ENCODE measurements at regions not wholly inside any gene's neighbourhood (a gene's known extent, or its start where the extent isn't known, plus 50 kb on each side); places are given as distances from the start of the nearest gene placed in this dataset.

DNA sequence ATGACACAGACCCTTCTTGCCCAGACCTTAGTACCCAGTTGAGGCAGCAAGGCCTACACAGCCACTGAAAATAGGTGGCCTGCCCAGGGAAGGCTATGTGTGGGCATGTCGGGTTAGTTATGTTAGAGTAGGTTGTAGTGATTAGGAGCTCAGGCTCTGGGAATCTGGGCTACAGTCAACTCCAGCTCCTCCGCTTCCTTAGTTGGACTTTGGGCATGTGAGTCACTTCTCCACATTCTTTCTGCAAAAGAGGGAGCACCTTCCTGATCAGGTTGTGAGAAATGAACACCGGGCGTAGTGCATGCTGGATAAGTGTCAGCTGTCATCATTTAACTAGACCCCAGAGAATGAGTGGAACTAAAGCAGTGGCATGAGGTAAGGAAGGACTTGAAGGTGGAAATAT, 64.8 kb downstream of the ARHGAP35 start:
- H3K9me3 ChIP-seq (ENCODE audit: control insufficient read depth, low read depth, low read length), result no peaks in the 10 kb centered on the region
- peaks cover 28% of the 10 kb centered on the region for H3K36me3 ChIP-seq (ENCODE audit: control insufficient read depth, insufficient read depth, low read length)
- WGBS (ENCODE audit: insufficient coverage, low lambda C conversion rate), result no CpG with 5 or more reads among the region's 4 CpGs
- H3K27me3 ChIP-seq (ENCODE audit: control insufficient read depth, insufficient read depth, low read length), result no peaks in the 10 kb centered on the region
- DNase-seq, result peak; percentile 82 to 91
- H3K4me1 ChIP-seq (ENCODE audit: control insufficient read depth, insufficient read depth, low read length), result peaks cover 30% of the 10 kb centered on the region
- H3K4me3 ChIP-seq (ENCODE audit: low read length), result no peak overlapping the region
- H3K27ac ChIP-seq (ENCODE audit: low read length), result peak overlapping the region; percentile 82

GRCh38 chr19:46926170-46927071, 65.6 kb downstream of the ARHGAP35 start:
- 100% methylated on average over 1 of the region's 9 CpGs for WGBS (ENCODE audit: insufficient coverage, low lambda C conversion rate)
- H3K36me3 ChIP-seq (ENCODE audit: control insufficient read depth, insufficient read depth, low read length), result peaks cover 22% of the 10 kb centered on the region

DNA sequence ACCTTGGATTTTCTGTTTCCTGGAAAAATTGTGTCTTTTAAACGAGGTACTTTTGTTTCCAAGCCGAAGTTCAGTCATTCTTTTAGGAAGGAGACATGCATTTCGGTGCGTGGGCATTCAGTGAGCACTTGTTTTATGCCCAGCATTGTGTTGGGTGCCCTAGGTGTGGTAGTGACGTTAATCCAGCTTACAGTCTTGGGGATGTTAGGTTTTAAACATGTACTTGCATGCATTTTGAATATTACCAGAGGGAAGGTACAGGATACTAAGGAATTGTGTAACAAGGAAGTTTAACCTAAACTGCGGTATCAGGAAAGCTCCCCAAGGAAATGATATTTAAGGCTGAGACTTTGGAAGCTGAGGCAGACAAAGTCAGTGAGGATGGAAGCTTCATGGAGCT, 66.3 kb downstream of the ARHGAP35 start:
- WGBS (ENCODE audit: insufficient coverage, low lambda C conversion rate), result 80% methylated on average over 1 of the region's 6 CpGs
- no peaks in the 10 kb centered on the region for H3K9me3 ChIP-seq (ENCODE audit: control insufficient read depth, low read depth, low read length)
- H3K36me3 ChIP-seq (ENCODE audit: control insufficient read depth, insufficient read depth, low read length), result peaks cover 15% of the 10 kb centered on the region
- H3K4me1 ChIP-seq (ENCODE audit: control insufficient read depth, insufficient read depth, low read length), result peaks cover 30% of the 10 kb centered on the region
- H3K27me3 ChIP-seq (ENCODE audit: control insufficient read depth, insufficient read depth, low read length), result no peaks in the 10 kb centered on the region
- no peak overlapping the region for H3K4me3 ChIP-seq (ENCODE audit: low read length)
- H3K27ac ChIP-seq (ENCODE audit: low read length), result peak overlapping the region; percentile 0
- no peak for DNase-seq

More at GRCh38 chr19:46926170-46927071, 65.6 kb downstream of the ARHGAP35 start:
- peak overlapping the region; percentile 82 for H3K27ac ChIP-seq (ENCODE audit: low read length)
- H3K4me3 ChIP-seq (ENCODE audit: low read length), result no peak overlapping the region
- peaks cover 30% of the 10 kb centered on the region for H3K4me1 ChIP-seq (ENCODE audit: control insufficient read depth, insufficient read depth, low read length)
- no peaks in the 10 kb centered on the region for H3K27me3 ChIP-seq (ENCODE audit: control insufficient read depth, insufficient read depth, low read length)
- no peaks in the 10 kb centered on the region for H3K9me3 ChIP-seq (ENCODE audit: control insufficient read depth, low read depth, low read length)
- DNase-seq, result no peak

- no peaks in the 10 kb centered on the region for H3K9me3 ChIP-seq (ENCODE audit: control insufficient read depth, low read depth, low read length)
- H3K4me1 ChIP-seq (ENCODE audit: control insufficient read depth, insufficient read depth, low read length), result peaks cover 38% of the 10 kb centered on the region
- peaks cover 8% of the 10 kb centered on the region for H3K36me3 ChIP-seq (ENCODE audit: control insufficient read depth, insufficient read depth, low read length)
- no peak overlapping the region for H3K27ac ChIP-seq (ENCODE audit: low read length)
- no peak for DNase-seq
- H3K4me3 ChIP-seq (ENCODE audit: low read length), result no peak overlapping the region
- 50% methylated on average over 1 of the region's 4 CpGs for WGBS (ENCODE audit: insufficient coverage, low lambda C conversion rate)
- no peaks in the 10 kb centered on the region for H3K27me3 ChIP-seq (ENCODE audit: control insufficient read depth, insufficient read depth, low read length)
Observed at GRCh38 chr19:46927893-46928292, 67.1 kb downstream of the ARHGAP35 start.

GRCh38 chr19:46928951-46929350, 68.2 kb downstream of the ARHGAP35 start:
- no peaks in the 10 kb centered on the region for H3K27me3 ChIP-seq (ENCODE audit: control insufficient read depth, insufficient read depth, low read length)
- no peak overlapping the region for H3K27ac ChIP-seq (ENCODE audit: low read length)
- peaks cover 39% of the 10 kb centered on the region for H3K4me1 ChIP-seq (ENCODE audit: control insufficient read depth, insufficient read depth, low read length)
- DNase-seq, result no peak
- no peaks in the 10 kb centered on the region for H3K9me3 ChIP-seq (ENCODE audit: control insufficient read depth, low read depth, low read length)
- H3K4me3 ChIP-seq (ENCODE audit: low read length), result no peak overlapping the region
- peaks cover 8% of the 10 kb centered on the region for H3K36me3 ChIP-seq (ENCODE audit: control insufficient read depth, insufficient read depth, low read length)
- WGBS (ENCODE audit: insufficient coverage, low lambda C conversion rate), result no CpG with 5 or more reads among the region's 5 CpGs

GRCh38 chr19:46931202-46931601, 70.4 kb downstream of the ARHGAP35 start:
- no peaks in the 10 kb centered on the region for H3K27me3 ChIP-seq (ENCODE audit: control insufficient read depth, insufficient read depth, low read length)
- no CpG with 5 or more reads among the region's 5 CpGs for WGBS (ENCODE audit: insufficient coverage, low lambda C conversion rate)
- DNase-seq, result no peak
- no peaks in the 10 kb centered on the region for H3K9me3 ChIP-seq (ENCODE audit: control insufficient read depth, low read depth, low read length)
- peaks cover 4% of the 10 kb centered on the region for H3K36me3 ChIP-seq (ENCODE audit: control insufficient read depth, insufficient read depth, low read length)
- no peak overlapping the region for H3K4me3 ChIP-seq (ENCODE audit: low read length)
- H3K27ac ChIP-seq (ENCODE audit: low read length), result no peak overlapping the region
- peaks cover 17% of the 10 kb centered on the region for H3K4me1 ChIP-seq (ENCODE audit: control insufficient read depth, insufficient read depth, low read length)

DNA sequence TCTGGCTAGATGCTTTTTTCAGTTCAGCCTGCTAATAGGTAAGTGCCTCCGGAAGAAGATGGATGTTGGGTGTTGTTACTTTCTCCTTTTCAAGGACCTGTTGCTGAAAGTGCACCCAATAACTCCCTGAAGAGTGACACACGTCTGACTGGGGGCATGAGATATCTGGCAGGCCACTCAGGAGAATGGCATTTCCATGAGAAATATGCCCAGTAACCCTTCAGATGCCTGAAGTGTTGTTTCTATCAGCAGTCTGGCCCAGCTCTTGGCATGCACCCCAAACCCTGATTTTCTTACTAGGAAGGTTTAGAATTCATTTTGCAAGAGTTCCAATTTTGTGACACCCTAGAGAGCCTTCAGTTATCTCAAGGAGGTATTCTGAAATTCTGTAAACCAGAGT, 71.5 kb downstream of the ARHGAP35 start:
- Histone ChIP-seq H3K4me1 (ENCODE audit: control insufficient read depth, insufficient read depth, low read length) (peaks cover 10% of the 10 kb centered on the region), H3K27ac (ENCODE audit: low read length) (peak overlapping the region; percentile 18), H3K27me3 (ENCODE audit: control insufficient read depth, insufficient read depth, low read length) (no peaks in the 10 kb centered on the region), H3K9me3 (ENCODE audit: control insufficient read depth, low read depth, low read length) (no peaks in the 10 kb centered on the region), H3K4me3 (ENCODE audit: low read length) (no peak overlapping the region), H3K36me3 (ENCODE audit: control insufficient read depth, insufficient read depth, low read length) (peaks cover 4% of the 10 kb centered on the region)
- no CpG with 5 or more reads among the region's 2 CpGs for WGBS (ENCODE audit: insufficient coverage, low lambda C conversion rate)
- no peak for DNase-seq

DNA sequence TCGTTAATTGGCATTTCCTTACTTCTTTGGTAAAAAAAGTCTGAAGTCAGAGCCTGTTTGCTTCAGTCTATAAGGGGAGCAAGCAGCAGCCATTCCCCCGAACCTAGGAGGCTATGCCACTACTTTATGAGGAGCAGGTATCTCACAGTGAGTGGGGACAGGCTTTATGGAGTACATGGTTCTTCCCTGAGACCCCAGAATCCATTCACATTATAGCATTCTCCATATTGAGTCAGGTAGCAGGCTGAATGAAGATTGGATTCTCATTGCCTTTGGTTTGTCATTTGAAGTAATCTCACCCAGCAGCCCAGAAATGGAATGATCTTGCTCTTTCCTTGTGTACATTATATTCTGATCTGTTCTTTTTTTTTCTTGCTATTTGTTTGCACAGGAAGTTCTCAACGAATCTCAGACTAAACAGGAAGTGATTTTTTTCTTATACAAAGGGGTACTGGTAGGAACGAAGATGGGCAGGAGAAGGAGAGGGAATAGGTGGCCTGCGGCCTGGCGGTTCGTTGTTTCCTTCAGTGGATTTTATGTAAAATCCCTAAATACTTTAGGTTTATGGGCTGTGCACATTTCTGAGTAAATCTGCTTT, 74.4 kb downstream of the ARHGAP35 start:
- Histone ChIP-seq H3K27ac (ENCODE audit: low read length) (no peak overlapping the region), H3K4me3 (ENCODE audit: low read length) (no peak overlapping the region), H3K36me3 (ENCODE audit: control insufficient read depth, insufficient read depth, low read length) (peaks cover 16% of the 10 kb centered on the region), H3K27me3 (ENCODE audit: control insufficient read depth, insufficient read depth, low read length) (no peaks in the 10 kb centered on the region), H3K9me3 (ENCODE audit: control insufficient read depth, low read depth, low read length) (no peaks in the 10 kb centered on the region), H3K4me1 (ENCODE audit: control insufficient read depth, insufficient read depth, low read length) (peaks cover 10% of the 10 kb centered on the region)
- no peak for DNase-seq
- WGBS (ENCODE audit: insufficient coverage, low lambda C conversion rate), result 29% methylated on average over 2 of the region's 7 CpGs

DNA sequence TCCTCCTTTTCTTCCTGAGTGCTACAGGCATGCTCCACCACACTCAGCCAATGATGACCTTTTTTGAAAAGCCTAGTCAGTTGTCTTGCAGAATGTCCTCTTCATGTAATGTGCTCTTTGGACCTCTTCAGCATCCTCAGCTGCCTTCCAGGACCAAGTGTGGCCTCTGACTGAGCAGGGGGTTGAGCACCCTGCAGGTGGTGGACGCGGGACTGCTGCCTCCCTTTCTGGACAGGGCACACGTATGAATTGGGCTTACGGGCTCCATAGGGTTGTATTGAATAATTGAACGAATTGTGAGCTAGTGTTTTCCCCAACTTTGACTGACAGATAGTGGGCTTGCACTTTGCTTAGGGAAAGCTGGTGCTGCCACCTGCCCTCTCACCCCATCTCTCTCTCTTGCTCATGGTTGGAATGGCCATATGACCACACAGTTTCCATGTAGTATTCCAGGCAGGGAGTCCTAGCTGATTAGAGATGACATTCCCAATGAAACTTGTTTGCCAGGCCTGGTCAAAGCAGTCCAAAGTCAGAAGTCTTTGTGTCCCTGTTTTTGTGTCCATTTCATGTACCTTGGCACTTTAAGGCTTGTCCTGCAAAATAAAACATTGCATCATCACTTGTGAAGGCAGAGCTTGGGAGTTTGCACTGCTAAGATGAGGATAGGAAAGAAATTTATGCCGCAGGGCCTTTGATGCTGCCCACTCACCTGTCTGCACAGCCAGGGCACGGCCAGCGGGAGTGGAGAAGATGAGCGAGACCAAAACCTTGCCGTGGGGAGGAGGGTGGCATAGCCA, 76.3 kb upstream of the NPAS1 start:
- WGBS (ENCODE audit: insufficient coverage, low lambda C conversion rate), result no CpG with 5 or more reads among the region's 10 CpGs
- Histone ChIP-seq H3K27ac (ENCODE audit: low read length) (peak overlapping the region; percentile 92), H3K4me1 (ENCODE audit: control insufficient read depth, insufficient read depth, low read length) (peaks cover 56% of the 10 kb centered on the region), H3K9me3 (ENCODE audit: control insufficient read depth, low read depth, low read length) (no peaks in the 10 kb centered on the region), H3K4me3 (ENCODE audit: low read length) (no peak overlapping the region), H3K36me3 (ENCODE audit: control insufficient read depth, insufficient read depth, low read length) (peaks cover 14% of the 10 kb centered on the region), H3K27me3 (ENCODE audit: control insufficient read depth, insufficient read depth, low read length) (no peaks in the 10 kb centered on the region)
- DNase-seq, result peak in 1 of 2 donors; percentile 31

DNA sequence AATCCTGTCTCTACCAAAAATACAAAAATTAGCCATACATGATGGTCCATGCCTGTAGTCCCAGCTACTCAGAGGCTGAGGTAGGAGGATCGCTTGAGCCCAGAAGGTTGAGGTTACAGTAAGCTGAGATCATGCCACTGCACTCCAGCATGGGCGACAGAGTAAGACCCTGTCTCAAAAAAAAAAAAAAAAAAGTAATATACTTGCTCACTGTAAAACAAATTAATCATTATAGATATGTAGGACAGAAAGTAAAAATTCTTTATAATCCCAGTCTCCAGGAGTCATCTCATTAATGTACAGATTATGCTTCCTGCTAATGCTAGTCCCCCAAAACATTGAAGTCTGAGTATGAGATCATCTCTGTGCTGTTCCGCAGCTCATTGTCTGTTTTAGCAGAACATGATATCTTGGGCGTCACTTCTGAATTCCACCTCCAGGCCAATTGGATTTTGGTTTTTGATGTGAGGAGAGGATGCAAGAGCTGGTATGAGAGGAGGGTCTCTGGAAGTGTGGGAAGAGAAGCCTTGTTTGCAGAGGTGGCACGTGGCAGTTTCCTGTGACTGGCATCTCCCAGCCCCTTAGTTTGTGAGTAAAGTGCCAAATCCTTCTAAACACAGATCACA, 75.4 kb upstream of the NPAS1 start:
- H3K4me3 ChIP-seq (ENCODE audit: low read length), result no peak overlapping the region
- no peaks in the 10 kb centered on the region for H3K9me3 ChIP-seq (ENCODE audit: control insufficient read depth, low read depth, low read length)
- H3K27ac ChIP-seq (ENCODE audit: low read length), result peak overlapping the region; percentile 92
- DNase-seq, result no peak
- peaks cover 60% of the 10 kb centered on the region for H3K4me1 ChIP-seq (ENCODE audit: control insufficient read depth, insufficient read depth, low read length)
- WGBS (ENCODE audit: insufficient coverage, low lambda C conversion rate), result 83% methylated on average over 3 of the region's 5 CpGs
- H3K36me3 ChIP-seq (ENCODE audit: control insufficient read depth, insufficient read depth, low read length), result peaks cover 11% of the 10 kb centered on the region
- H3K27me3 ChIP-seq (ENCODE audit: control insufficient read depth, insufficient read depth, low read length), result no peaks in the 10 kb centered on the region

Data from large intestine (tissue), 3 donors.